CD4-positive, CD25-positive, alpha-beta regulatory T cell (primary cell): ENCODE measurements at regions not wholly inside any gene's neighbourhood (a gene's known extent, or its start where the extent isn't known, plus 50 kb on each side); places are given as distances from the start of the nearest gene placed in this dataset.
"Not testable (repeated sequence)": the region's sequence is repeated elsewhere in the genome, so short reads cannot be mapped to it uniquely, and the experiment has no call there.

Experiments
- ATAC-seq, 2 donors: fragments of 150-1000 bp; cut with Tn5 transposase; one replicate each; pipeline ENCODE4 v1.10.0; 2021; ENCODE audit warnings: low read depth in 2 of 2, moderate number of reproducible peaks in 2 of 2, moderate library complexity in 1 of 2
- DNase-seq, 3 donors: peaks; one replicate each; pipeline versions ENCODE4 v3.0.0 to v3.0.0-alpha.2; 2012 to 2022; ENCODE audit warnings: mixed read lengths in 1 of 3
- H3K27ac ChIP-seq: one replicate; pipeline ENCODE4 v1.7.0; 2013; ENCODE audit warnings: mild to moderate bottlenecking, low read length; ENCODE audit not compliant: insufficient read depth, poor library complexity, severe bottlenecking
- H3K27me3 ChIP-seq: one replicate; pipeline ENCODE4 v1.7.0; 2013; ENCODE audit warnings: low read length; ENCODE audit not compliant: control insufficient read depth, insufficient read depth
- H3K36me3 ChIP-seq: one replicate; pipeline ENCODE4 v1.7.0; 2013; ENCODE audit warnings: mild to moderate bottlenecking, low read length, moderate library complexity; ENCODE audit not compliant: control insufficient read depth, insufficient read depth
- H3K4me1 ChIP-seq: 2 replicates; pipeline ENCODE4 v1.7.0; 2013; ENCODE audit warnings: mild to moderate bottlenecking, low read length; ENCODE audit not compliant: insufficient read depth, control insufficient read depth, poor library complexity, severe bottlenecking
- H3K4me3 ChIP-seq: one replicate; pipeline ENCODE4 v1.7.0; 2013; ENCODE audit warnings: low read depth, mild to moderate bottlenecking, low read length, moderate library complexity
- H3K9me3 ChIP-seq, 2 experiments: 1 replicate in 1 of 2; 2 replicates in 1 of 2; pipeline ENCODE4 v1.7.0; 2013; ENCODE audit warnings: low read length in 2 of 2, mild to moderate bottlenecking in 1 of 2, moderate library complexity in 1 of 2; ENCODE audit not compliant: control insufficient read depth in 2 of 2
- H3K27ac Mint-ChIP-seq, 3 donors: one replicate each; pipeline ENCODE4 v1.8.0; 2020 to 2022; ENCODE audit warnings: mild to moderate bottlenecking in 3 of 3, mixed read lengths in 3 of 3, moderate library complexity in 2 of 3
- H3K27me3 Mint-ChIP-seq: one replicate; pipeline ENCODE4 v1.8.0; 2022; ENCODE audit warnings: mild to moderate bottlenecking, mixed read lengths
- H3K36me3 Mint-ChIP-seq: one replicate; pipeline ENCODE4 v1.8.0; 2020; ENCODE audit warnings: mixed read lengths
- H3K4me1 Mint-ChIP-seq, 4 donors: one replicate each; pipeline ENCODE4 v1.8.0; 2020 to 2022; ENCODE audit warnings: mixed read lengths in 4 of 4, mild to moderate bottlenecking in 1 of 4
- H3K4me3 Mint-ChIP-seq, 4 donors: one replicate each; pipeline ENCODE4 v1.8.0; 2020 to 2022; ENCODE audit warnings: mild to moderate bottlenecking in 4 of 4, mixed read lengths in 4 of 4, moderate library complexity in 3 of 4
- H3K9me3 Mint-ChIP-seq, 7 donors: one replicate each; pipeline ENCODE4 v1.8.0; 2020 to 2022; ENCODE audit warnings: mixed read lengths in 7 of 7, mild to moderate bottlenecking in 3 of 7, moderate library complexity in 2 of 7

DNA sequence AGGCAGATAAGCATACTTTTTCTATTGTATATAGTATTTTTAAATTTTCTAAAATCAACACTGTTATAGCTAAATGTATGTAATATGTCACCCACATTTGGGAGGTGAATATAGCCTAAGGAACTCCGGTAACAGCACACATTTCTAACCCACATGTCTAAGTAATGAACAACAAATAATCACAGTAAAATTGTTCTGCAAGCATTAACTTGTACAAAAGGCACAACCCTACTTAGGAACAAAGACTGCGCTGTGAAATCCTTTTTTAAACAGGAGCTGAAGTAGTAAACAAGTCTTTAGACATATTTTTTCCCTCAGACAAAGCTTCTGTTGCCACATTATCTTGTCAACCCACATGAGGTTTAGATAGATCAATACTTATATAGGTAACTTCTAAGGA is 872.4 kb upstream of the SLC35B3 start:
- no peak overlapping the region for H3K4me3 Mint-ChIP-seq
- H3K9me3 Mint-ChIP-seq, result peaks cover 0 to 4% (median 3%) of the 10 kb centered on the region in 7 donors
- H3K27me3 ChIP-seq, result no peaks in the 10 kb centered on the region
- DNase-seq (no peak), ATAC-seq (no peak)
- H3K4me1 ChIP-seq, result no peaks in the 10 kb centered on the region
- no peaks in the 10 kb centered on the region for H3K9me3 ChIP-seq
- no peak overlapping the region for H3K27ac Mint-ChIP-seq
- no peaks in the 10 kb centered on the region for H3K27me3 Mint-ChIP-seq
- no peak overlapping the region for H3K4me3 ChIP-seq
- no peaks in the 10 kb centered on the region for H3K36me3 ChIP-seq
- H3K27ac ChIP-seq, result no peak overlapping the region
- no peaks in the 10 kb centered on the region for H3K4me1 Mint-ChIP-seq
- H3K36me3 Mint-ChIP-seq, result no peaks in the 10 kb centered on the region

DNA sequence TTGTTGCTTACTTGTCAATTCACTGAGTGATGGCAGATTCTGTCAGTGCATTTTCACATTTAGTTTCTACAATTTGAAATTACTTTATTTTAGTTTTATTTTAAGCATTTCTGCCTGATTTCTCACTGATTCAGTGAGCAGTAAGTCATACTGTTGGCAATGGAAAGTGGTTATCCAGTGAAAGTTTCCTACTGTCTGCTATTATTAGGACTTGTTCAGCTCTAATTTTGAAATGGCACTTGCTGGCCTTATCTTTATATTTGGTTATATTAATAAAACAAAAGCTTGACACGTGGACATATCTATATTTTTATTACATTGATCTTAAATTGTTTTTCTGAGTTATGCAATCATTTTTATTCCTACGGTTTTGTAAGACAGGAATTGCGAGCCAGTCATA is 871.8 kb upstream of the SLC35B3 start:
- no peak overlapping the region for H3K4me3 ChIP-seq
- H3K27ac ChIP-seq, result no peak overlapping the region
- H3K9me3 ChIP-seq, result no peaks in the 10 kb centered on the region
- H3K4me1 ChIP-seq, result no peaks in the 10 kb centered on the region
- Mint-ChIP-seq H3K27ac (no peak overlapping the region), H3K27me3 (no peaks in the 10 kb centered on the region), H3K36me3 (no peaks in the 10 kb centered on the region), H3K9me3 (peaks cover 0 to 6% (median 3%) of the 10 kb centered on the region in 7 donors), H3K4me1 (no peaks in the 10 kb centered on the region), H3K4me3 (no peak overlapping the region)
- ATAC-seq (no peak), DNase-seq (no peak)
- no peaks in the 10 kb centered on the region for H3K27me3 ChIP-seq
- no peaks in the 10 kb centered on the region for H3K36me3 ChIP-seq

DNA sequence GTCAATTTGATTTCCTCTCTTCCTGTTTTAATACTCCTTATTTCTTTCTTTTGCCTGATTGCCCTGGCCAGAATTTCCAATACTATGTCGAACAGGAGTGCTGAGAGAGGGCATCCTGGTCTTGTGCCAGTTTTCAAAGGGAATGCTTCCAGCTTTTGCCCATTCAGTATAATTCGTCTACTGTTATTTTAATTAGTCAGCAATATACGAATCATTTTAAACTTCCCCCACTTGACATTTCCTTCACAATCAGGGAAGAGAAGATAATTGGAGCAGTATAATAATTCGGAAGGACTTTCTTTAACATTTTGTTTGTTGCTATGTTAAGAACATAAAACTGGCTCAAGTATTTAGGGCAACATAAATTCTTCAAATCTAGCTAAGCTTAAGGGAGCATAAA is 860.3 kb upstream of the SLC35B3 start:
- Mint-ChIP-seq H3K27ac (no peak overlapping the region), H3K27me3 (no peaks in the 10 kb centered on the region), H3K4me1 (no peaks in the 10 kb centered on the region), H3K4me3 (no peak overlapping the region), H3K36me3 (no peaks in the 10 kb centered on the region), H3K9me3 (peaks cover 0 to 33% (median 6%) of the 10 kb centered on the region in 7 donors)
- no peaks in the 10 kb centered on the region for H3K36me3 ChIP-seq
- H3K27me3 ChIP-seq, result no peaks in the 10 kb centered on the region
- DNase-seq (no peak), ATAC-seq (no peak)
- H3K4me3 ChIP-seq, result no peak overlapping the region
- no peaks in the 10 kb centered on the region for H3K4me1 ChIP-seq
- H3K27ac ChIP-seq, result no peak overlapping the region
- H3K9me3 ChIP-seq, result no peaks in the 10 kb centered on the region

DNA sequence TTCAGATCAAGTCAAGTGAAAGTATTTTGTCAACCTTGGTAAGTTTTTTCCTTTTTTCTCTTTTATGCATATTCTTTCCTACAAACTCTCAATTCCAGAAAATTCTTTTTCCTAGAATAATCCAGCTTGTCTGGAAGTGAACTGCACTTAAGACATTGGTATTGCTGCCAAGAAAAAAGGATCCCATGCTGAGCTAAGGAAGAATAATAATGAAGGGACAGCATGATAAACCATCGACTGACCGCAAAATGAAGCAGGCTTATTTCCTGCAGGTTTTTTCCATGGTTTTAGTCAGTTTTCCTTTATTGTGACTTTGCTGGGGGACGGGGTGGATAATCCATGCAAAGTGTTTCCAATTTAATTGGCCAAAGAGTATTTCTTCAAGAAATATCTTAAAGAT is 857.6 kb upstream of the SLC35B3 start:
- Mint-ChIP-seq H3K4me3 (no peak overlapping the region), H3K4me1 (no peaks in the 10 kb centered on the region), H3K9me3 (peaks cover 0 to 33% (median 6%) of the 10 kb centered on the region in 7 donors), H3K27ac (no peak overlapping the region), H3K36me3 (no peaks in the 10 kb centered on the region), H3K27me3 (no peaks in the 10 kb centered on the region)
- H3K36me3 ChIP-seq, result no peaks in the 10 kb centered on the region
- H3K4me1 ChIP-seq, result no peaks in the 10 kb centered on the region
- H3K27ac ChIP-seq, result no peak overlapping the region
- H3K27me3 ChIP-seq, result no peaks in the 10 kb centered on the region
- H3K4me3 ChIP-seq, result no peak overlapping the region
- ATAC-seq, result no peak
- no peaks in the 10 kb centered on the region for H3K9me3 ChIP-seq
- DNase-seq, result no peak

DNA sequence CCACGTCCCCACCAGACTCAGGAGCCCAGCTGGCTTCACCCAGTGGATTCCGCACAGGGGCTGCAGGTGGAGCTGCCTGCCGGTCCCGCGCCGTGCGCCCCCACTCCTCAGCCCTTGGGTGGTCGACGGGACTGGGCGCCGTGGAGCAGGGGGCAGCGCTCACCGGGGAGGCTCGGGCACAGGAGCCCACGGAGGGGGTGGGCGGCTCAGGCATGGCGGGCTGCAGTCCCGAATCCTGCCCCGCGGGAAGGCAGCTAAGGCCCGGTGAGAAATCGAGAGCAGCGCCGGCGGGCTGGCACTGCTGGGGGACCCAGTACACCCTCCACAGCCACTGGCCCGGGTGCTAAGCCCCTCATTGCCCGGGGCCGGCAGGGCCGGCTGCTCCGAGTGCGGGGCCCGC is 855.0 kb upstream of the SLC35B3 start:
- H3K27ac Mint-ChIP-seq, H3K4me3 Mint-ChIP-seq, H3K4me3 ChIP-seq, H3K27ac ChIP-seq, H3K36me3 Mint-ChIP-seq, H3K27me3 ChIP-seq, H3K4me1 Mint-ChIP-seq, H3K36me3 ChIP-seq, ATAC-seq, H3K27me3 Mint-ChIP-seq, H3K9me3 ChIP-seq, H3K4me1 ChIP-seq, DNase-seq: not testable (repeated sequence)
- H3K9me3 Mint-ChIP-seq, result peaks cover 0 to 22% (median 4%) of the 10 kb centered on the region in 7 donors

DNA sequence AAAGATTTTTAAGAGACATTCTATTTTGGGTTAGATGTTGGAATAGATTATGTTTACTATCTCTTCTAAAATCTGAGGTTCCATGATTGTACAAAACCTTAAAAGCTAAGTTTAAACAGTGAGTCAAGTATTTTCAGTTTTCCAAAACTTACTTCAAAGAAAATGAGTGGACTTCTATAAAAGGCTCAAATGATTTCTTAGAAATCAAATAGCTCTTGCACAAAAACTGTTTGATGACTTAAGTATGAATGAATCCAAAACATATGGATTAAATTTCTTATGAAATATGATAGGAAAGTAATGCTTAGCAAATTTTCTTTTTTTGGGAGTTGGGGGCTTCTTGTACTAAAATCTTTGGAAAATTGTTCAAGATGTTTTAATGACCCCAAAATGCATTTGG is 837.3 kb upstream of the SLC35B3 start:
- Mint-ChIP-seq H3K27ac (no peak overlapping the region), H3K4me1 (no peaks in the 10 kb centered on the region), H3K9me3 (peaks cover 0 to 10% (median 1%) of the 10 kb centered on the region in 7 donors), H3K36me3 (no peaks in the 10 kb centered on the region), H3K4me3 (no peak overlapping the region), H3K27me3 (no peaks in the 10 kb centered on the region)
- no peaks in the 10 kb centered on the region for H3K4me1 ChIP-seq
- H3K27me3 ChIP-seq, result no peaks in the 10 kb centered on the region
- no peaks in the 10 kb centered on the region for H3K36me3 ChIP-seq
- no peak for DNase-seq
- no peak overlapping the region for H3K4me3 ChIP-seq
- ATAC-seq, result no peak
- no peaks in the 10 kb centered on the region for H3K9me3 ChIP-seq
- H3K27ac ChIP-seq, result no peak overlapping the region

DNA sequence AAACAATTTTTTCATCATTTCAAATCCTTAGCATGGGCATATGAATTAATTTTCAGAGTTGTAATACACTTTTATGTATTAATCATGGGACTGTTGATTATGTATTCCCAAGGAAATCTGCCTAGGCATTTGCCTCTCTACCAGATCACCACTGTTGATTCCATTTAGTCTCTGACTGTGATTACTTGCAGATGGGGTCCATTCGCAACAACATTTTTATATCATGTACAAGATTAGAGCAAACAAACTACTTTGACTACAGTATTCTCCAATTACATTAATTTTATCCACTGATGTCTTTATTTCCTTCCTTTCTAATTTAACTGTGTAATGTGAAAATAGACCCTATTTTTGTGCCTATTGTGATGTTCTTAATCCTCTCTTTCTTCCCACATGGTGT is 831.4 kb upstream of the SLC35B3 start:
- no peaks in the 10 kb centered on the region for H3K36me3 ChIP-seq
- no peak overlapping the region for H3K4me3 ChIP-seq
- H3K4me1 Mint-ChIP-seq, result no peaks in the 10 kb centered on the region
- no peaks in the 10 kb centered on the region for H3K27me3 Mint-ChIP-seq
- ATAC-seq, result no peak
- no peak for DNase-seq
- H3K4me1 ChIP-seq, result no peaks in the 10 kb centered on the region
- no peaks in the 10 kb centered on the region for H3K36me3 Mint-ChIP-seq
- no peak overlapping the region for H3K4me3 Mint-ChIP-seq
- H3K27me3 ChIP-seq, result no peaks in the 10 kb centered on the region
- H3K9me3 ChIP-seq, result peaks cover 0 to 2% of the 10 kb centered on the region in 2 experiments
- H3K27ac Mint-ChIP-seq, result no peak overlapping the region
- peaks cover 0 to 10% (median 8%) of the 10 kb centered on the region in 7 donors for H3K9me3 Mint-ChIP-seq
- H3K27ac ChIP-seq, result no peak overlapping the region

DNA sequence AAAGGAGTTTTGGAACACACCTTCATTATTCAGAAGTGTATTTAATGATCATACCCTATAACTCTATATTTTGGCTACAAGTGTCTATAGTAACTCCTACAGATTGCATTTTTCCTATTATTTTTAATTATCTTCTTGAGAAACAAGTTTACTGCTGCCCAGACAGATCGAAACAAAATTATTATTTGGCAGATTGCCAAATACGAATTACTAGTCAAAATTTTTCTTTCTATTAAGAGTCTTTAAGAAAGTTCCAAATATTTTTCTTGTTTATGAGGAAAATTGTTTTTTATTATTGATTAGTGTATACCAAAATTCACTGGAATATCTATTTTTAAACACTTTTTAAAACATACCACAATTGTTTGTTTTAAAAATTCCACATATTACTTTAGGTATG is 821.9 kb upstream of the SLC35B3 start:
- Histone ChIP-seq H3K27me3 (no peaks in the 10 kb centered on the region), H3K36me3 (no peaks in the 10 kb centered on the region), H3K27ac (no peak overlapping the region), H3K4me3 (no peak overlapping the region), H3K4me1 (no peaks in the 10 kb centered on the region), H3K9me3 (peaks cover 0 to 11% of the 10 kb centered on the region in 2 experiments)
- ATAC-seq (no peak), DNase-seq (no peak)
- no peak overlapping the region for H3K27ac Mint-ChIP-seq
- H3K4me1 Mint-ChIP-seq, result no peaks in the 10 kb centered on the region
- no peaks in the 10 kb centered on the region for H3K27me3 Mint-ChIP-seq
- no peaks in the 10 kb centered on the region for H3K36me3 Mint-ChIP-seq
- H3K9me3 Mint-ChIP-seq, result peaks cover 0 to 10% (median 4%) of the 10 kb centered on the region in 7 donors
- no peak overlapping the region for H3K4me3 Mint-ChIP-seq
